ENCODE measurements at regions not wholly inside any gene's neighbourhood (a gene's known extent, or its start where the extent isn't known, plus 50 kb on each side); places are given as distances from the start of the nearest gene placed in this dataset.

- no peak overlapping the region for H3K27ac ChIP-seq (ENCODE audit: low read depth, low read length)
- no peaks in the 10 kb centered on the region for H3K4me1 ChIP-seq (ENCODE audit: control insufficient read depth, insufficient read depth, low read length)
- H3K36me3 ChIP-seq (ENCODE audit: control insufficient read depth, insufficient read depth, low read length), result no peaks in the 10 kb centered on the region
- H3K9ac ChIP-seq (ENCODE audit: low read depth, low read length), result no peak overlapping the region
- H3K9me3 ChIP-seq (ENCODE audit: control insufficient read depth, insufficient read depth, low read length), result no peaks in the 10 kb centered on the region
- H3K27me3 ChIP-seq (ENCODE audit: control insufficient read depth, insufficient read depth, low read length), result no peaks in the 10 kb centered on the region
- H3K4me3 ChIP-seq (ENCODE audit: low read depth, low read length), result no peak overlapping the region
Measured at GRCh38 chr1:219503604-219504003, 109.3 kb downstream of the ZC3H11B start.

GRCh38 chr1:219500327-219500897 is 112.5 kb downstream of the ZC3H11B start:
- no peaks in the 10 kb centered on the region for H3K9me3 ChIP-seq (ENCODE audit: control insufficient read depth, insufficient read depth, low read length)
- H3K27me3 ChIP-seq (ENCODE audit: control insufficient read depth, insufficient read depth, low read length), result no peaks in the 10 kb centered on the region
- no peaks in the 10 kb centered on the region for H3K4me1 ChIP-seq (ENCODE audit: control insufficient read depth, insufficient read depth, low read length)
- no peak overlapping the region for H3K27ac ChIP-seq (ENCODE audit: low read depth, low read length)
- no peaks in the 10 kb centered on the region for H3K36me3 ChIP-seq (ENCODE audit: control insufficient read depth, insufficient read depth, low read length)
- H3K9ac ChIP-seq (ENCODE audit: low read depth, low read length), result no peak overlapping the region
- H3K4me3 ChIP-seq (ENCODE audit: low read depth, low read length), result no peak overlapping the region

- Histone ChIP-seq H3K36me3 (ENCODE audit: control insufficient read depth, insufficient read depth, low read length) (no peaks in the 10 kb centered on the region), H3K9me3 (ENCODE audit: control insufficient read depth, insufficient read depth, low read length) (no peaks in the 10 kb centered on the region), H3K9ac (ENCODE audit: low read depth, low read length) (no peak overlapping the region), H3K4me1 (ENCODE audit: control insufficient read depth, insufficient read depth, low read length) (no peaks in the 10 kb centered on the region), H3K27ac (ENCODE audit: low read depth, low read length) (no peak overlapping the region), H3K27me3 (ENCODE audit: control insufficient read depth, insufficient read depth, low read length) (no peaks in the 10 kb centered on the region), H3K4me3 (ENCODE audit: low read depth, low read length) (no peak overlapping the region)
Measured at GRCh38 chr1:219498666-219499065, 114.2 kb downstream of the ZC3H11B start.

- Histone ChIP-seq H3K27me3 (ENCODE audit: control insufficient read depth, insufficient read depth, low read length) (no peaks in the 10 kb centered on the region), H3K27ac (ENCODE audit: low read depth, low read length) (no peak overlapping the region), H3K9ac (ENCODE audit: low read depth, low read length) (no peak overlapping the region), H3K36me3 (ENCODE audit: control insufficient read depth, insufficient read depth, low read length) (no peaks in the 10 kb centered on the region), H3K4me1 (ENCODE audit: control insufficient read depth, insufficient read depth, low read length) (no peaks in the 10 kb centered on the region), H3K4me3 (ENCODE audit: low read depth, low read length) (no peak overlapping the region), H3K9me3 (ENCODE audit: control insufficient read depth, insufficient read depth, low read length) (no peaks in the 10 kb centered on the region)
Measured at GRCh38 chr1:219495737-219496408, 117.0 kb downstream of the ZC3H11B start.

GRCh38 chr1:219492717-219493116 is 120.2 kb downstream of the ZC3H11B start:
- Histone ChIP-seq H3K27me3 (ENCODE audit: control insufficient read depth, insufficient read depth, low read length) (no peaks in the 10 kb centered on the region), H3K27ac (ENCODE audit: low read depth, low read length) (no peak overlapping the region), H3K9ac (ENCODE audit: low read depth, low read length) (no peak overlapping the region), H3K36me3 (ENCODE audit: control insufficient read depth, insufficient read depth, low read length) (no peaks in the 10 kb centered on the region), H3K9me3 (ENCODE audit: control insufficient read depth, insufficient read depth, low read length) (no peaks in the 10 kb centered on the region), H3K4me1 (ENCODE audit: control insufficient read depth, insufficient read depth, low read length) (no peaks in the 10 kb centered on the region), H3K4me3 (ENCODE audit: low read depth, low read length) (no peak overlapping the region)

GRCh38 chr1:219490566-219490965 is 122.3 kb downstream of the ZC3H11B start:
- Histone ChIP-seq H3K27ac (ENCODE audit: low read depth, low read length) (no peak overlapping the region), H3K36me3 (ENCODE audit: control insufficient read depth, insufficient read depth, low read length) (no peaks in the 10 kb centered on the region), H3K9ac (ENCODE audit: low read depth, low read length) (no peak overlapping the region), H3K9me3 (ENCODE audit: control insufficient read depth, insufficient read depth, low read length) (no peaks in the 10 kb centered on the region), H3K27me3 (ENCODE audit: control insufficient read depth, insufficient read depth, low read length) (no peaks in the 10 kb centered on the region), H3K4me3 (ENCODE audit: low read depth, low read length) (no peak overlapping the region), H3K4me1 (ENCODE audit: control insufficient read depth, insufficient read depth, low read length) (no peaks in the 10 kb centered on the region)

GRCh38 chr1:219489636-219490035 is 123.3 kb downstream of the ZC3H11B start:
- H3K27ac ChIP-seq (ENCODE audit: low read depth, low read length), result no peak overlapping the region
- no peaks in the 10 kb centered on the region for H3K4me1 ChIP-seq (ENCODE audit: control insufficient read depth, insufficient read depth, low read length)
- no peaks in the 10 kb centered on the region for H3K36me3 ChIP-seq (ENCODE audit: control insufficient read depth, insufficient read depth, low read length)
- H3K4me3 ChIP-seq (ENCODE audit: low read depth, low read length), result no peak overlapping the region
- H3K9me3 ChIP-seq (ENCODE audit: control insufficient read depth, insufficient read depth, low read length), result no peaks in the 10 kb centered on the region
- no peak overlapping the region for H3K9ac ChIP-seq (ENCODE audit: low read depth, low read length)
- no peaks in the 10 kb centered on the region for H3K27me3 ChIP-seq (ENCODE audit: control insufficient read depth, insufficient read depth, low read length)

GRCh38 chr1:219488275-219488674 is 124.6 kb downstream of the ZC3H11B start:
- Histone ChIP-seq H3K27ac (ENCODE audit: low read depth, low read length) (no peak overlapping the region), H3K36me3 (ENCODE audit: control insufficient read depth, insufficient read depth, low read length) (no peaks in the 10 kb centered on the region), H3K9ac (ENCODE audit: low read depth, low read length) (no peak overlapping the region), H3K4me1 (ENCODE audit: control insufficient read depth, insufficient read depth, low read length) (no peaks in the 10 kb centered on the region), H3K4me3 (ENCODE audit: low read depth, low read length) (no peak overlapping the region), H3K9me3 (ENCODE audit: control insufficient read depth, insufficient read depth, low read length) (no peaks in the 10 kb centered on the region), H3K27me3 (ENCODE audit: control insufficient read depth, insufficient read depth, low read length) (no peaks in the 10 kb centered on the region)

GRCh38 chr1:219483530-219483929 is 129.4 kb downstream of the ZC3H11B start:
- Histone ChIP-seq H3K27me3 (ENCODE audit: control insufficient read depth, insufficient read depth, low read length) (no peaks in the 10 kb centered on the region), H3K36me3 (ENCODE audit: control insufficient read depth, insufficient read depth, low read length) (no peaks in the 10 kb centered on the region), H3K4me3 (ENCODE audit: low read depth, low read length) (no peak overlapping the region), H3K9me3 (ENCODE audit: control insufficient read depth, insufficient read depth, low read length) (no peaks in the 10 kb centered on the region), H3K27ac (ENCODE audit: low read depth, low read length) (no peak overlapping the region), H3K4me1 (ENCODE audit: control insufficient read depth, insufficient read depth, low read length) (no peaks in the 10 kb centered on the region), H3K9ac (ENCODE audit: low read depth, low read length) (no peak overlapping the region)

- Histone ChIP-seq H3K9ac (ENCODE audit: low read depth, low read length) (no peak overlapping the region), H3K9me3 (ENCODE audit: control insufficient read depth, insufficient read depth, low read length) (no peaks in the 10 kb centered on the region), H3K27me3 (ENCODE audit: control insufficient read depth, insufficient read depth, low read length) (no peaks in the 10 kb centered on the region), H3K4me1 (ENCODE audit: control insufficient read depth, insufficient read depth, low read length) (no peaks in the 10 kb centered on the region), H3K4me3 (ENCODE audit: low read depth, low read length) (no peak overlapping the region), H3K27ac (ENCODE audit: low read depth, low read length) (no peak overlapping the region), H3K36me3 (ENCODE audit: control insufficient read depth, insufficient read depth, low read length) (no peaks in the 10 kb centered on the region)
Measured at GRCh38 chr1:219480011-219480410, 132.9 kb downstream of the ZC3H11B start.

GRCh38 chr1:219478811-219479210 is 134.1 kb downstream of the ZC3H11B start:
- no peak overlapping the region for H3K4me3 ChIP-seq (ENCODE audit: low read depth, low read length)
- H3K36me3 ChIP-seq (ENCODE audit: control insufficient read depth, insufficient read depth, low read length), result no peaks in the 10 kb centered on the region
- no peaks in the 10 kb centered on the region for H3K4me1 ChIP-seq (ENCODE audit: control insufficient read depth, insufficient read depth, low read length)
- no peaks in the 10 kb centered on the region for H3K9me3 ChIP-seq (ENCODE audit: control insufficient read depth, insufficient read depth, low read length)
- no peak overlapping the region for H3K9ac ChIP-seq (ENCODE audit: low read depth, low read length)
- no peaks in the 10 kb centered on the region for H3K27me3 ChIP-seq (ENCODE audit: control insufficient read depth, insufficient read depth, low read length)
- H3K27ac ChIP-seq (ENCODE audit: low read depth, low read length), result no peak overlapping the region

All from HUES48 (cell line).